Activated CD8-positive, alpha-beta memory T cell treated with anti-CD3 and anti-CD28 coated beads, Interleukin-2, amount 50 U/mL, for 1 hour (primary cell): ENCODE measurements at regions not wholly inside any gene's neighbourhood (a gene's known extent, or its start where the extent isn't known, plus 50 kb on each side); places are given as distances from the start of the nearest gene placed in this dataset.
"Not testable (repeated sequence)": the region's sequence is repeated elsewhere in the genome, so short reads cannot be mapped to it uniquely, and the experiment has no call there.

Source experiments
- DNase-seq: peaks from one replicate; pipeline ENCODE4 v3.0.0-alpha.2; 2020; ENCODE audit errors: extremely low read depth

DNA sequence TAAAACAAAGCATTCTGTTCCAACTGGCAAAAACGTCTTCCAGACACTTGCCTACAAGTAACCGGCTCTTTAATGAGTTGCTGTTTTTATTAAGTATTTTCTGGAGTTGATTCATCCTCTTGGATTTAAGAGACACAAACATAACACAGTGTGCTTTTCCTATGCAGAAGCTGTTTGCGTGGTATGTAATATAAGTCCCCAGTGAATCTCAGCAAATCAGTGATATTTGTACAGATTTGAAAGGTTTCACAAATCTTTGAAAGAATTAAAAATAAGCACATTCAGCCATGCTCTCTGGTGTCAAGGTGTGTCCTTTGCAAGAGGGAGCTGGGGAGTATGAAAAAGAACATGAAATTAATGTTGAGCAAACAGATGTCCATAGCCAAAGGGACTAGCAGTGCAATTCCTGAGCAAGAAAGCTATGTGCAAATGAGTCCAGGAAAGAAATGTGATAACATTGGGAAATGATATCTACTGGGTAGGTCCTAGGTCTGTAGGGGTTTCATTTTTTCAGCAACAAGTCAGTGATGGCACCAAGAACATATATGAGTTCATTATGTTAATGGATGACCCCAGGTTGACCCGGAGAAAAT is 170.1 kb upstream of the PHACTR1 start:
- no peak for DNase-seq

DNA sequence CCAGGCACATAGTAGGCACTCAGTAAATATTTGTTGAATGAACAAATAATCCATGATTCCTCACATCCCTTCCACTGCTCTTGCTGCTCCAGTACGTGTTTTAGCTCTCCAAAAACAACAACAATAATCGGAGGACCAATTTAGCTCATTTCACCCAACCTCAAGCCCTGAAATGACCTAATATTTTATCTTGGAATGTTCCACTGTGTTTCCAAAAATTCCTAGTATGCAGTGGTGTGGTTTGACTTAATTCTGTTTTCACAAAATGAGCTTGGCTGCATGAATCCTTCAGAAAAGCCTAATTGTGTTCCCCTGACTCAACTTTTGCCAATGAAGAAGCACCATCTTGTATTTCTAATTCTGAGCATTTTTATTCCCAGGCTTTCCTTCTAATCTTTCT is 168.0 kb upstream of the PHACTR1 start:
- no peak for DNase-seq

DNA sequence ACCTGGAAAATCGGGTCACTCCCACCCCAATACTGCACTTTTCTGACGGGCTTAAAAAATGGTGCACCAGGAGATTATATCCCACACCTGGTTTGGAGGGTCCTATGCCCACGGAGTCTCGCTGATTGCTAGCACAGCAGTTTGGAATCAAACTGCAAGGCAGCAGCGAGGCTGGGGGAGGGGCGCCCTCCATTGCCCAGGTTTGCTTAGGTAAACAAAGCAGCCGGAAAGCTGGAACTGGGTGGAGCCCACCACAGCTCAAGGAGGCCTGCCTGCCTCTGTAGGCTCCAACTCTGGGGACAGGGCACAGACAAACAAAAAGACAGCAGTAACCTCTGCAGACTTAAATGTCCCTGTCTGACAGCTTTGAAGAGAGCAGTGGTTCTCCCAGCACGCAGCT is 167.1 kb upstream of the PHACTR1 start:
- not testable (repeated sequence) for DNase-seq

DNA sequence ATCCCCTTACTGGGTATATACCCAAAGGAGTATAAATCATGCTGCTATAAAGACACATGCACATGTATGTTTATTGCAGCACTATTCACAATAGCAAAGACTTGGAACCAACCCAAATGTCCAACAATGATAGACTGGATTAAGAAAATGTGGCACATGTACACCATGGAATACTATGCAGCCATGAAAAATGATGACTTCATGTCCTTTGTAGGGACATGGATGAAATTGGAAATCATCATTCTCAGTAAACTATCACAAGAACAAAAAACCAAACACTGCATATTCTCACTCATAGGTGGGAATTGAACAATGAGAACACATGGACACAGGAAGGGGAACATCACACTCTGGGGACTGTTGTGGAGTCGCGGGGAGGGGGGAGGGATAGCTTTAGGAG is 161.7 kb upstream of the PHACTR1 start:
- DNase-seq: not testable (repeated sequence)

DNA sequence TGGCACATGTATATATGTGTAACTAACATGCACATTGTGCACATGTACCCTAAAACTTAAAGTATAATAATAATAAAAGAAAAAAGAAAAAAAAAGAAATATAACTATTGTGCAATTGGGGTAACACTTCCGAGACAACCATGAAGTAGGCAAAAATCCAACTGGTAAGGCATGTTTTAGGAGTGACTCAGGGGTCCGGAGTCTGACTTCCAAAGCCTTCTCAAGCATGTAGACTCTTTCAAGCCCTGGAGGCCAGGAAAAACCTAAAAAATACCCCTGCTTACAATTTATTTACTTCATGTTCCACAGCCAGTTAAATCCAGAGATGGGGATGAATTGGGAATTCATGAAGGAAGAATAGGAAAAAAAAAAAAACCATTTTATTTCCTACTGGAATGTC is 161.3 kb upstream of the PHACTR1 start:
- DNase-seq: no peak

DNA sequence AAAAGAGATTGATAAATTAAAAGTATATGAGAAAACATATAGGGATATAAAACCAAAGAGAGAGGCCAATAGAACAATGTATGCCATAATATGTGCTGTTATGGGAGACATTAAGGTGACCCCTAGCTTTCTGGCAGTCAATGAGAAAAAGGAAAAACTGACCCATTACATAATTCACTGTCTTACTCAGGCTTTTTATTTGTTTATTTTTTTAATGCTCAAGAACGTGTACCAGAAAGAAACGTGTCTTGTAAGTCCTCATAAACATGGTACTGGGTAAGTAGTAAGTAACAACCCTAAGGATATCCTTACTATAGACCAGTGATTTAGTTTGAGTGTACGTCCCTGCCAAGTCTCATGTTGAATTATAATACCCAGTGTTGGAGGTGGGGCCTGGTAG is 160.8 kb upstream of the PHACTR1 start:
- DNase-seq: no peak

DNA sequence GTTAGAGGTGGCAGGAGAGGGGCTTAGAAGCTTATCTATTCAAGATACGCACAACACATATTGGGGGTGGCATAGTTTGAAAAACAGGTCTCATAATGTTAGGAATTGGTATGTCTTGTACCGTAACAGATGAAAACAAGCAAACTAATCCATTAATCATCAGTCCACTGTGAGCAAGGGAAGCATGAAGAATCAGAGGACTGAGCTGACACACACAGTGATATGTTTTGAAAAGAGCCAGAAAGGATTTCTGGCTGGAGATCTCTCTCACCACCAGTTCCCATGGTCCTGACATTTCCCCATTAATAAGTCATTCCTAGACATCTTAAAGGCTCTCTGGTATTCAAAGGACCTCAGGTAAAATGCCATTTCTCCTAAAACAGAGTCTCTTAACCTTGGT is 158.8 kb upstream of the PHACTR1 start:
- DNase-seq: no peak

DNA sequence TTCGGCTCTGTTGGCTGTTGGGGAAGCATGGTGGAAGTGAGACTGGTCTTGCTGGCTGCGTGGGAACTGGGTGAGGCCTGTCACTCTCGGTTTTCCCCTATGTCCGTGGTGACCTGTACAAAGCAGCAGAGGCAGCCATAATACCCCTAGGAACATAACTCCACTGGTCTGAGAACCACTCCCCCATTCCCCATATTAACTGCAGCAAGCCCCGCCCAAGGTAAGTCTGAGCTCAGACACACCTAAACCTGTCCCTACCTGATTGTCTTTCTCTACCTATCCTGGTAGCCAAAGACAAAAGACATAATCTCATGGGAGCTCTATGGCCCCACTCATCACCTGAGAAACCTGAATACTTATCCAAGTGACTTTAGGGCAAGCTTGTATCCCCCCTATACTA is 156.3 kb upstream of the PHACTR1 start:
- no peak for DNase-seq

DNA sequence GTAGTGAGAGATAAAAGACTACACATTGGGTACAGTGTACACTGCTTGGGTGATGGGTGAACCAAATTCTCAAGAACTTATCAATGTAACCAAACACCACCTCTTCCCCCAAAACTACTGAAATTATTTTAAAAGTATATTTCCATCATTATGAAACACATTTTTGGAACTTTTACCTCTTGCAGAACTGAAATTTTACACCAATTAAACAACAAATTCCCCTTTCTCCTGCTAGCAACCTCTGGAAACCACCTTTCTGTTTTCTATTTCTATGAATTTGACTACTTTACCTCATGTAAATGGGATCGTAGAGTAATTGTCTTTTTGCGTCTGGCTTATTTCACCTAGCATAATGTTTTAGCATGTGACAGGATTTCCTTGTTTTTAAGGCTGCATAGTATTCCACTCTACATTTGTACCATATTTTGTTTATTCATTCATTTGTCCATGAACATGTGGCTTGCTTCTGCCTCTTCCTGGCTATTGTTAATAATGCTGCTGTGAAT is 149.9 kb upstream of the PHACTR1 start:
- no peak for DNase-seq

DNA sequence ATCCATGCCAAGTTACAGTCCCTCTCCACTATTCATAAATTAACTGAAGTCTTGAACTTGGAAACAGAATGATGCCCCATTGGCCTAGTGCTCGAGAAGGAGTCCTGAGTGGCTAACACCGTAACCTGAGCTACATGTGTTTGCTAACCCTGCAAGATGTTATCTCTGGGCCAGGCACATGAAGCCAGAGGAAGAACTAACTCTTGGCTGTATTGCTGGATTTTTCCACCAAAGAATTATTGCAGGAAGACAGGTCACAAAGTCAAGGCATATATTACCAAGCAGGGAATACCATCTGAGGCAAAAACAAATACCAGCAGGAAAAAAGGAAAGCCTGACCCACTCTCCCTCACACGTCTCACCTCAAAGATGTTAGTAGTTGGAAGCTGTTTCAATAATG is 148.9 kb upstream of the PHACTR1 start:
- DNase-seq: no peak

DNA sequence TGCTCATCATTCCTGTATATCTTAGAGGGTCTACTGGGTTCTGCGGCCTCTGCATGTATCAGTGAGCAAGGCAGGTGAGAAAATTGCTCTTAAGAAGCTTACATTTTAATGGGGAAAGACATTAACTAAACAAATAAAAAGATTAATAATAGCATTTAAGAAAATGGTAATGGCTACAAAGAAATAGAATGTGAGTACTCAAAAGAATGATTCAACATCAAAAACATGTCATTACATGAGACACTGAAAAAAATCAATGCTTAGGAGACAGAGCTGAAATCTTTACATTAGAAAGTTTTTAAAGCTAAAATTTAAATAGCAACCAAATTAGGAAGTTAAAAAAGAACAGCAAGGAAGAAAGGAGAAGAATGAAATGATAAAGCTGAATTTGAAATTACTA is 146.9 kb upstream of the PHACTR1 start:
- no peak for DNase-seq

DNA sequence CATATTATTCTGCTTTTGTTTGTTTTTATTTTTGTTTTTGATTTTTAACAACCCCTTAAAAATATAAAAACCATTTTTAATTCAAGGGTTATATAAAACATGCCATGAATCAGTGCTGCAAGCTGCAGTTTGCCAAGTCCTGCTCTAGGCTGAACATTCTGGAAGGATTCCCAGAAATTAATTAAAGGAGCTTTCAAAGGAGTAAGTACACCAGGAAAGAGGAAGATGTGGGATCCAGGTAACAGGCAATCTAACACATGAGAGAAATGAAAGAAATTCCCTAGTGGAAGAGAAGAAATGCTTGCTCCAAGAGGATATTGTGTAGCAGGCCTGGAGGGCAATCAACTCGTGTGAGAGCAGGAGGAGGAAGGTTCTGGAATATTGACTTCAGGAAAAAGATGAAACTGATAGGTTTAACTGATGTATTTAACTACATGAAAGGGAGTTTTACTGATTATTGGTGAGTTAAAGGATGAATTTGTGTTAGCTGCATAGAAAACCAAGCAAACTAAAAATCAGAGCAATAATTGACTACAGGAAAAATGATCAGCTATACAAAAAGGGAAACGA is 146.0 kb upstream of the PHACTR1 start:
- DNase-seq: no peak

DNA sequence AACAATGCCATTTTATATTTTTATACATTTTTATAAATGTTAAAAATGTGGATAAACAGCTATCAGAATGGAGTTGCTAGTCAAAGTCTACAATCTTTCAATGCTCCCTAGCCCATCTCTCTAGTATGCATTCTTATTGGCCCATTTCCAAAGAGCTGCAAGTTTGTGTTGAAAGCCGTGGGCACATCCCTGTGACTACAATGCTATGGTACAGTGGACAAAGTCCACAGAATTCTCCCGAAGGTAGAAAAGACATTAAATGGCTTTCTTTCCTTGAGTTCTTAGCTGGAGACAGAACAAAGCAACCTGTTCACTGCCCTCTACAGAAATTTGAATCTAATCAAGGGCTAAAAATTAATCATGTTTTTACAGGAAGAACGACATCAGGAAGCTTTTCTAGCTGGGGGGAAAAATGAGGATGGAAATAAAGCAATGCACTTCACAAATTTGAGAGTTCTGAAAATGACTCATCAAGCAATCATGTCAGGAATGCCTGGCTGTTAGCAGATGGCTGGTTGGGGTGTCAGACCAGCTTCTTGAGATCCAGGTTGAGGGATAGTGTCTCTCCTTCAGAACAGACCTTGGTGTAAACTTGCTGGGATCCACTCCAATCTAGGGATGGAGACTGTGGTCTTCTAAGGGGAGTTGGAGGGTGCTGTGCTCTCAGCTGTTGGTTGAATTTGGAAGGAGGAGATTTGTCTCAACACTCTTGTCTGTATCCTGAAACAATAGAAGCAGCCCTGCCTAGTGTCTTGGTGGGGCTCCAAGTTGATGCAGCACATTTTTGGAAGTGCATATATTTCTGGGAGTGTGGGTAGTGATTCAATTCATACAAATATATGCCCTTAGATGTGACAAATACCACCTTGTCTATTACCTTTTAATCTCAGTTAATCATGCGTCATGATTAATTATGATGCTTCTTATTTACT is 143.4 kb upstream of the PHACTR1 start:
- DNase-seq: no peak

DNA sequence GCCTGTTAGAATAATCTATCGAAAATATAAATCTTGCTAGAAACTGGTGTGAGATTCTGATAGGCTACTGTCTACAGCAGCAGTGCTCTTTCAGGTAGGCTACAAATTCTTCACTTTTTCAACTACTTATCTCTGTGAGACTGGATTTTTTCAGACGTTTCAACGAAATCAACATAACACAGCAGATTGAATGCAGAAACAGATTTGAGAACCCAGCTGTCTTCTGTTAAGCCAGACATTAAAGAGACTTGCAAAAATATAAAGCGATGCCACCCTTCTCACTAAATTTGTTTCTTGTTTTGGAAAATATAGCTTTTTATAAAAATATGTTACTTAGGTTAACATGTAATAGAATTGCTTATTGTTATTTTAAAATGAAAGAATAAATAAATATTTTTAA is 140.6 kb upstream of the PHACTR1 start:
- no peak for DNase-seq

DNA sequence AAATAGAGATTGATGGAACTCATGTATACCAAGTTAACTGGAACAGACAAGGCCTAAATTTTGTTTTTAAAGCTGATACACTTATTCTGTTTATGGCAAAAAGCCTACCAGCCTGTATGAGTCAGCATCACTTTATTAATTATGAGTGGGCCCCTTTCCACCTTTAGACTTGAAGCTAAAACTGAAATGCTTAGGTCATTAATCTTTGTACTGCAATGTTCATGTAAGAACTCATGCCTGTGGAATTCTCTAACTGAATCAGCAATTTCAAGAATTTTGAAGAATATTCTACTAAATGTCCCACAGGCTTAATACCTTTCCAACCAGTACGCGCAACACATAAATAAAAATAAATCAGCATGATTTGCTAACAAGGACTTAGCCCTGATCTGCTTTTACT is 140.2 kb upstream of the PHACTR1 start:
- DNase-seq: no peak

DNA sequence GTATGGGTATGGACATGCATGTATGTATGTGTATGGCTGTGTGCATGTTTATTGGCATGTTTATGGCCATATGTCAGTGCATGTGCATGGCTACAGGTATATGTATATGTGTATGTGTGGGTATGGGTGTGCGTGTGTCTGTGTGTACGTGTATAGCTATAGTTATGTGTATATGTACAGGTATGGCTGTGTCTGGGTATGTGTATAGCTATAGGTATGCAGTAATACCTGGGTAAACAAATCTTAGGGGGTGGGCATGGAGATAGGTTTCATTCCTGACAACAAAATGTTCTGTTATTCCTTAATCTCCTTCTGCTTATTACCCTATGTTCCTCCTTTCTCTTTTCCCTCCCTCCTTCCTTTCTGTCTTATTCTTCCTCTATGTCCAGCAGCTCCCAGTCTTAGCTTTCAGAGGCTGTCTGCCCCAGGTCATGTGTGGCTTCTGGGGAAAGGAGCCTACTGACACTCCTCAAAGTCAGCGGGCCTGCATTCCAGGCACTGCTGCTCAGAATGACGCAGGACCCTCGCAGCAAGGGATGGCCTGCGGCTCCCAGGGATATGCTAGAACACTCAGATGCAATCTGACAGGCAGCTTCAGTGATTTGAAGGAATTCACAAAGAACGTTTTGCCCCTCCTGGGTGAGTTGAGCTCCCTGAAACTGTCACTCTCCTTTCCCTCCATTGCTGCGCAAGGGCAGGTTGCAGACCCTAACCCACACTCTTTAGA is 139.3 kb upstream of the PHACTR1 start:
- DNase-seq: no peak

DNA sequence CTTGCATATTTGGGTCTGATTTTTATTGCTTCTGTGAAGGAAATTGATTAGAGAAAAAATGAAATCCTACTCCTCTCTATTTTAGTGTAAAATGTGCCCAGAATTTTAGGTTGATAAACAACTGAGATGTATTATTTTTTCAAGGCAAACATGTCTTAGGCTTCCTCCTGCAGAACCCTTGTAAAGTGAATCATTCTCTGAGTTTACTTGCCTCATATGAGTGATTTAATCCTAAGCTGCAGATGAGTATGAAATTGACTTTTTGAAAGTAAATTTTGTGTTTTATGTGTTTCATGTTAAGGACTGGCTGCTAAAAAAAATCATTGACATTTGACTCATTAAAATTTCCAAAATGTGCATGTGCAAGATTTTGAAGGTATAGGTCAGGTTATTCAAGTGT is 138.5 kb upstream of the PHACTR1 start:
- DNase-seq: no peak

DNA sequence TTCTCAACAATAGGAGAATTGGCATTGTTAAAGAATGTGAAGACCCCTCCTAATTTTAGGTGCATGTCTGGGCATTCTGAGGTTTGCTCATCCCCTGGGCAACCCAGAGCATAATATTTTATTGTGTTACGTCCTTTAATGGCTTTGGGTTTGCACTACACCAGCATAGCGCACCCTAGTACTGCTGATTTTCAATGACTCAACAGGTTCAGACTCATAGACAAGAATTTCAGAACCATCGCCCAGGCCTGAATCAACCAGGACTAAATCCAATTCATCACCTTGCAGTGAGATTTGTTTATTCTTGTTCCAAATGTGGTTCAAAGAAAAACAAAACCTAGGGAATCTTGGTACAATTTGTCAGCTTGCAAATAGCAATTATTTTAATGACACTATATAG is 137.8 kb upstream of the PHACTR1 start:
- no peak for DNase-seq

DNA sequence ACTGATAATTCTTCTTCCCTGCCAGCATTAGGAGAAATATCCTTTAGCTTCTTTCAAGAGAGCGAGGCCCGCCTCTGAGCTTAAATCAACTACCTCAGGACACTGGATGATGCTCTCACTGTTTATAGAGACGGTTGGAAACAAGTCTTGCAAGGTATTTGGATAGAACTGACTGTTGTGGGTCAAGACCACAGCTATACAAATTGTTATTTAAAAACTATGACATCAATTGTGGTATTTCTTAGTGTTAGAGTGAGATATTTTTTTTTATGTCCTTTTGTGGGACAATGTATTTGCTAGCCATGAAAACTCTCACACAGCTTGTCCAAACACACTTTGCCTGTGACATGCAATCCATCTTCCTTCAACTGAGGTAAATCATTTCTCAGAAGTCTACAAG is 136.3 kb upstream of the PHACTR1 start:
- DNase-seq: no peak

DNA sequence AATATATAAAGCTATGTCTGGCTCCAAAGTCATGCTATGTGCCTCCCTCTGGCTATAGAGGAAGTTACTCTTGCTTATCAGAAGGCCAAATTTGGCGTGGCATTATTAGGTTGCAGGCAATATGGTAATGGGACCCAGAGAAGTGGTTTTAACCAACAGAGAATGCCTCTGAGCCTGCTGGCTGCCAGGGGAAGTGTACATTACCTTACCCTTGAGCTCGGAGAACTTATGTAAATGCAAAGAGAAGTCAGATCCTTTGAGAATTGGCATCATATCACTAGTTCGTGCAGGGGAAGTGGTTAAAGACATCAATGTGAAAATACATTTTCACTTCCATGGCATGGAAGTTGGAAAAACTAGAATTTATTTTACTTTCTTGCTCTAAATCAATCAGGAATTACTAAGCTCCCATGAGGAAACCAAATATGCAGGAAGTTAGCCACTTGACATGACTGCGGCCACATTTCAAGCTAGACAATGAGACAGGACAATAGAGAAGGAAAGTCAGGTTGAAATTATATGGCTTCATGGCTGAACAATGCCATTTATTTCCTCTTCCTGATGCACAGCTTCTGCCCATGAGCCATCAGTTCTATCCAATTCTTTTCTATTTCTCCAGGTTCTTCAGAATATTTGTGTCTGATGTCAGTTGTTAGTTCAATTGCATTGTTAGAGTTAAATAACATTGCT is 134.0 kb upstream of the PHACTR1 start:
- no peak for DNase-seq

DNA sequence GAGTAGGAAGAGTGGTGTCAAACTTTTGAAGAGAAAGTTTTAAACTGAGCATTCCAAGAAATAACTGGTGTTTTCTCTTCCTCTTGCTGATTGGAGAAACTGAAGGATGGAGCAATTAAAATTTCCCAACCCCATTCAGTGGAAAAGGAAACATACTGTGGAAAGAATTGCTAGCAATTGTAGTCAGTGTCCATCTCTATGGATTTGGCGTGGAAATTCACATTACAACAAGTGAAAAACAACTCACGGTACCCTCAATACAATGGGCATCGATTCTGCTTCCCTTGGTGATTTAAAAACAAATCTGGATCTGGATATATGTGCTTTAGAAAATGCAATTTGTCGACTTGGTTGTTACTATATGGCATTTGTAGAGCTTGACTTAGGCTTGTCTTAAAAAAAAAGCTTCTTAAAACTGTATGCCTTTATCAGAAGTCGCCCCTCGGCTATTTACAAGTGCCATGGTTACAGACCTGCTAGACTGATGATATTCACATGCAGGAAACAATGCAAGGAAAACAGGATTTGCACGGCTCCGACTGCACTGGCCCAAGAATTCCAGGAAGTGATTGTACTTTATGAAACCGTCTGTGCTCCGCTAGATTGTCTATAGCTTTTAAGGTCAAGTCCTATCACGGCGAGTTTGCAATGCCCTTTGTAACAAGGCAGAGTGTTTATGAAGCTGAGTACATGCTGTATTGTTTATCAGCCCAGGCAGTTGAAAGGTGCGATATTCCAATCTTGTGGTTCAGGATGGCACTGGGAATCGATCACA is 131.7 kb upstream of the PHACTR1 start:
- no peak for DNase-seq
